KG1 (cell line): ENCODE measurements at regions not wholly inside any gene's neighbourhood (a gene's known extent, or its start where the extent isn't known, plus 50 kb on each side); places are given as distances from the start of the nearest gene placed in this dataset.
"Not testable (repeated sequence)": the region's sequence is repeated elsewhere in the genome, so short reads cannot be mapped to it uniquely, and the experiment has no call there.

ENCODE experiments used
- DNase-seq: peaks from one replicate; lab custom pipeline; 2025; lab: John Stamatoyannopoulos, UW

DNA sequence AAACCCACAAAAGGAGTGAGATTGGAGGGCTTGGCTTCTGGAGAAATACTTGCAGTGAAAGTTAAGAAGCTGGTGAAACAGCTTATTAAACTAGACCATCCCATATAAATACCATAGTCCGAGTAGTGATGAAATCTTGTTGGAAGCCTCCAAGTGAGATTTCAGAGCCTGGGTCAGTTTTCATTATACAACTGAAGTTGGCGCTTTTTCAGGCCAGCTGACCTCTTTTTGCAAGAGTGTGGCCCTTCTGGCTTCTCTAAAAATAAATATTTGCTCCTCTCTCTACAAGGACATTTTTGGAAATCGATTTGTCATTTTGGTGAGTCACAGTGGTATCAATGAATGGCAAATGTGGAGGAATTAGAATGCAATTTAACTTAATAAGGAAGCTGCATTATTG is 51.2 kb upstream of the THRB start:
- no peak for DNase-seq

- no peak for DNase-seq
Measured at GRCh38 chr3:24548278-24548677, 53.6 kb upstream of the THRB start.

DNA sequence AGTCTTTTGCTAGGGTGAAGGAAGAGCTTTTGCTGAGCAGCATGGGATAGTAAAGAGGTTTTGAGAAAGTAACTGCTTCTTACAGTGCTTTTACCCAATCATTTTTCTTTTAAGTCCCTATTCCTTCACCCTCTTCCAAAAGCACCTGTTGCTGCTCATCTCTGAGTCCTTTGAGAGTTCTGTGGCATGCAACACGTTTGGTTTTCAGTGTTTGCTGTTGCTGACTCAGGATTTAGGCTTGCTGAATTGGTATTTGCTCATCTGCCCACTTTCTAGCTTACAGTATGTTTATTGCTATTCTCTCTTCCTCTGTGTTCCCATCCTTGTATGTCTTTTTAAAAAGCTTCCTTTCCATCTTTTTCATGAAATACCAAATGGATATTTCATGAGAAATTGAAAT is 55.9 kb upstream of the THRB start:
- DNase-seq: no peak

DNA sequence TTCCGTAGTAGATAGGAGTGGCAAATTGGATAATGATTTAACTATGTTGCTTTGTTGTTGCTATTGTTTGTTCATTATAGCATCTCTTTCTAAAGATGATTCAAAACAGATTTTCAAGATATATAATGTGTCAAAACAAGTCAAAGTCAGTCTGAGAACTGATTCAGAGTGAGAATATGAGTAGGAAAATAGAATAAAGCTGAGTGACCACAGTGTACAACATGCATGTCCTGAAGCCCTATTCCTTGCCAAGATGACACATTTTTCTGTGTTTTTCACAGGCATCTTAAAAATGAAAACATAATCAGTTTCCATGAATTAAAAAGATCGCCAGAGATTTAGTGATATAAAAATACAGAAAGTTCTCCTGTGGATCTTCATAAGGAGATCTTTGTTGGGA is 57.0 kb upstream of the THRB start:
- no peak for DNase-seq

GRCh38 chr3:24562895-24563294 is 68.2 kb upstream of the THRB start:
- no peak for DNase-seq

DNA sequence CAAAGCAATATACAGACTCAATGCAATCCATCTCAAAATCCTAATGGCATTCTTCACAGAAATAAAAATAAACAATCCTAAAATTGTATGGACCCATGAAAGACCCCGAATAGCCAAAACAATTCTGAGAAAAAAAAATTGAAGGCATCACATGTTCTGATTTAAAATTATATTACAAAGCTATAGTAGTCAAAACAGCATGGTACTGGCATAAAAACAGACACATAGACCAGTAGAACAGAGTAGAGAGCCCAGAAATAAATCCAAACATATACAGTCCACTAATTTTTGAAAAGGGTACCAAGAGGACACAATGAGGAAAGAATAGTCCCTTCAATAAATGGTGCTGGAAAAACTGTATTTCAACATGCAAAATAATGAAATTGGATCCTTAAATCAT is 70.4 kb upstream of the THRB start:
- DNase-seq: no peak

DNA sequence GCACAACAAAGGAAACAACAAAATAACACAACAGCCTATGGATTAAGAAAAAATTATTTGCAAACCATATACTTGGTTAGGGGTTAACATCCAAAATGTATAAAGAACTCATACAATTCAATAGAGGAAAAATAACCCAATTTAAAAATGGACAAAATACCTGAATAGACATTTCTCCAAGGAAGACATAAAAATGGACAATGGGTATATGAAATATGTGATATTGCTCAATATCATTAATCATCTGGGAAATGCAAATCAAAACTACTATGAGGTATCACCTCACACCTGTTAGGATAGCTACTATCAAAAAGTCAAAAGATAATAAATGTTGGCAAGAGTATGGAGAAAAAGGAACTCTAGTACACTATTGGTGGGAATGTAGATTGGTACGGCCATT is 71.0 kb upstream of the THRB start:
- no peak for DNase-seq

- DNase-seq: no peak
Measured at GRCh38 chr3:24566927-24567326, 72.3 kb upstream of the THRB start.

GRCh38 chr3:24572409-24572808 is 77.8 kb upstream of the THRB start:
- DNase-seq: not testable (repeated sequence)

- DNase-seq: no peak
Measured at GRCh38 chr3:24573576-24573975, 78.9 kb upstream of the THRB start.

DNA sequence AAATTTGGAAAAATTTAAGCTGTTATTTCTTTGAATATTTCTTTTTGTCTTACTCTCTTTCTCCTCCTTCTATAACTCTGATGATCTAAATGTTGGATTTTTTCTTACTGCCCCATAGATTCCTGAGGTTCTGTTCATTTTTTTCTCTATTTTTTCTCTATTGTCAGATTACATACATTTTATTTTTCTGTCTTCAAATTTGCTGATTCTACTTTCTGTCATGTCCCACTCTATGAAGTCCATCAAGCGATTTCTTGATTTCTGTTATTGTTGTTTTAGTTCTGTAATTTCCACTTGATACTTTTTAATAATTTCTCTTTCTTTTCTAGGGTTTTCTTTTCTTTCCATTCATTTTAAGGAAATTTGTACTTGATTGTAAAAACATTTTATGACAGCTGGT is 83.7 kb upstream of the THRB start:
- no peak for DNase-seq

DNA sequence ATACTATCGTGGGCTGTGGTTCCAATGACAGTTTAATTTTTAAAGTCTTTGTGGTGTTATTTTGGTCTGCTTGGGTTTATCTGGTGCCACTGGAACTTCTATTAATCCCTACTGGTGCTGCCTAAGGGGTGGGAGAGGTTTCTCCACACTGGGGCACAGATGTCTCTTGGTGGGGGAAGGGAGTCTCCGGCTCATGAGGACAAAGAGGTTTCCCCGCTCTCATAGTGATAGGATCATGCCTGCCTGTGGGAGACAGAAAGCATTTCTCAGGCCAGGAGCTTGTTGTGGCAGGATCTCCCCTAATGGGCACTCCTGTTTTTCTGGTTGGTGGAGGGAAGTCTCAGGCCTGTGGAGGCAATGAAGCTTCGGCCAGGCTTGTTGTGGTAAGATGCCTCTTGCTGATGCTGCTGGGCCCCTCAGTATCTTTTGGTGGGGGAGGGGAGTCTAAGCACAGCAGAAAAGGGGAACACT is 84.3 kb upstream of the THRB start:
- no peak for DNase-seq

- no peak for DNase-seq
Measured at GRCh38 chr3:24582431-24583403, 88.1 kb upstream of the THRB start.

DNA sequence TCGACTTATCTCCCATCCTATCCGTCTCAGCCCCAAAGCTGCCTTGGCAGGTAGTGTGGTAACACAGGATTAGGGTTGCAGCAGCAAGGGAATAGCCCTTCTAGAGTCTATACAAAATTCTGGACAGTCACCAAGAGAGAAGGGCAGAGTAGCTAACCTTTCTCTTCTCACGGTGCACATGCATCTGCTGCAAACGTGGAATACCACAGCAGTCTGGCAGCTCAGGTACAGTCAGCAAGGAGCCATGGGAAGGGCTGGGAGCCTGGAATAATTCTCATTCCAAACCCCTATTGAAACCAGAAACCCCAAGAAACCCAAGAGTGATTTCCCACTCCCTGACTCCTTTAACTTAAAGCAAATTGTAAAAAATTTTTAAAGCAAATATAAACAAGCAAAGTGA is 92.3 kb upstream of the THRB start:
- DNase-seq: no peak

- DNase-seq: no peak
Measured at GRCh38 chr3:24588629-24589512, 94.2 kb upstream of the THRB start.

- DNase-seq: no peak
Measured at GRCh38 chr3:24589513-24589851, 94.8 kb upstream of the THRB start.

DNA sequence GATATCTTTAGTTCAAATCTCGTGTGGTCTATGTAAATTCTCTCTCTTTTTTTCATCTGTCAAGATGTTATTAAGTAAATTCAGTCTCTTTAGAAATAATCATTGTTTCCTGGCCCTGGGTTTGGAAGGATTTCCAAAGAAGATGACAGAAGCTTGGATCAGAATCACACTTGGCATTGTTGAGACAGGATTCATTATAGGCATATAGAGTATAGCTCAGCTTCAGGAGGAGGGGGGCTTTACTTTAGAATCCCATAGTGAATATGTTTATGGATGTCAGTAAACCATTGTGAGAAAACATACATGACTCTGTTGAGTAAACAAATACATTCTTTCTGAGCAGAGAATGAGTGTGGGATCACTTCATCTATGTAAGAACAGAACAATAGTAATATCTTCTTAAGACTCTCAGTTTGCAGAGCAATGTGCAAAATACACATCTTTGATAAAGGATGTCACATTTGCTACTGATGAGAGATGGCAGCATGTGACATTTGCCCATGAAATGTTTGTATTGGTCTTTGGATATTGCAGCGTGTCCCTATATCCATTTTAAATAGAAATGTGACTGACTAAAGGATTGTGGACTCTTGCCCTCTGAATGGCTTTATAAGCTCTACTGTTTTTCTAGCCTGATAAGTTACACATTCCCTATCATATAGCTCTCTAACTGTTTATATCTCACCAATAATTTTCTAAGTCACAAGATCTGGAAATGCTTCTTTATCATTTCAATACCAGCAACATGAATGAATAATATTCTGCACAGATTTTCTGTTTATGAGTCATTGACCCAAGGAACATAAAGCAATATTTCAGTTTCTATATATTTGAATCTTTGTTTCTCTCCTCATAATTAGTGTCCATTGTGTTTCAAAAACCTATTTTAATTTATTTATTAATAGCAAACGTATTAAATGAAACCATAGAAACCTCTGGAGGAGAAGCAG is 95.6 kb upstream of the THRB start:
- DNase-seq: no peak

DNA sequence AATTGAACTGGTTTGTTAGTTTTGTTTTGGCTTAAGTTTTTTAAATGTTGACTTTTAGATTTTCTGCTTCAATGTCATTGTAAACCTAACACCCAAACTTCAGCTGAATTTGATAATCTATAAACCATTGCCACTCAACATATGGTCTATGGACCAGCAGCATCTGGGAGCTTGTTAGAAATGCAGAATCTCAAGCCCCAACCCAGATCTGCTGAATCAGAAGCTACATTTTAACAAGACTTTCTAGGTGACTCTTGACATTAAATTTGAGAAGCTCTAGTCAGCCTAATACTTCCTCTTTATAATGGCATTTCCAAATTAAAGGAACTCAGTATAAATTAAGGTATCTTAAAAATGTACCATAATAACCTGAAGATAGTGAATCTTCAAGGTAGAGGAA is 96.5 kb upstream of the THRB start:
- no peak for DNase-seq

DNA sequence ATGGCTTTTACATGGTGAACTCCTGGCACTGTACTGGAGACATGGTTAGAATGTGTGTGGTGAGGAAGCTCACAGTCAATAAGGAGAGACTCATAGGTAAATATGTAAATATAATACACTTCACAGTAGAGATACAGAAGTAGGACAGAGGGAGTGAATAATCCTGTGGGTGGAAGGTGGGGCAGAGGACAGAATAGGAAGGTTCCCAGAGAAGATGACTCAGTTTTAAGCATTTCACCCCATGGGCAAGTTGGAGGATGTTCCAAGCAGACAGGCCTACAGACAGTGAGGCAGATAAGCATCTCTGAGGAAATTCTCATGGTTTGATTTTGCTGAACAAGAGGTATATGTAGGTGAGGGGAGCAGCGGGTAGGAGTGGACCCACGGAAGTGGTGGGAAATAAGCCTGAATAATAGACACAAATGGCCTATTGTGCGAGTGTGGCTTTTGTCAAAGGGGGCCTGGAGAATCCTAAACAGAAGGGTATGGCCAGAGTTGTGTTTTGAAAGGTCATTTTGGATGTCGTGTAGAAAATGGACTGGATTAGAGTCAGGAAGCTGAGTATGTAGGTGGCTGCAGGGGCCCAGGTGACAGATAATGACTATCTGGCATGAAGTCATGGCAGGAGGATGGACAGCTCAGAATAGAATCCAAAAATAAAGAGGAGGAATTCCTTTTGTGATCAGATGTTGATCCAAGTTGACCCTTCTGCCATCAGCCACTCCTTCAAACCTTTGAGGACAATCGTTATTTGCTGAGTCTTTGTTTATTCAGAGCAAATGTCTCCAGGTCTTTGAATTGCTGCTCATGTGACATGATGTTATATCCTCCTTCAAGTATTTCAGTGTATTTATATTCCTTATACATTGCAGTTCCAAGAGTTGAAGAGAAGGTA is 97.3 kb upstream of the THRB start:
- DNase-seq: no peak

DNA sequence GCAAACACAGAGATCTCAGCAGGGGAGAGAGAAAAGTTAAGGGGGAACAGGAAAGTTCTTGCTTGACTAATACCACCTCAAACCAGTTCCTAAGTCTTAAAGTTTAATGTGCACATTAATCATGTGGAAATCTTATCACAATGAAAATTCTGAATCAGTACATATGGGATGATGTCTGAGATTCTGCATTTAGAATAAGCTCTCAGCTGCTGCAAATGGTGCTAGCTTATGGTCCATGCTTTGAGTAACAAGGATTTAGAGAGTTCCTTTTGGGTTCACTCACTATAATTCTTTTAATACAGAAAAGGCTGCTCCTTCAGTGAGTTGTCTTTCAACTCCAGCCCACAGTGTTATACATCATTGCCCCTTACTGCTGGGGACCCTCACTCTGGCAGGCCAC is 99.5 kb upstream of the THRB start:
- DNase-seq: no peak

- no peak for DNase-seq
Measured at GRCh38 chr3:24595796-24596195, 101.1 kb upstream of the THRB start.
